Body of pancreas (tissue), 4 donors: ENCODE measurements at regions not wholly inside any gene's neighbourhood (a gene's known extent, or its start where the extent isn't known, plus 50 kb on each side); places are given as distances from the start of the nearest gene placed in this dataset.

Source experiments
- CTCF ChIP-seq, 7 experiments: fragments of 450-650 bp in 4 of 7; fragments of 200-600 bp in 3 of 7; sonication (generic) in 3 of 7; IDR thresholded peaks; one replicate each; pipeline ENCODE4 v1.5.1; 2016 to 2019; ENCODE audit warnings: antibody characterized with exemption in 7 of 7
- POLR2A ChIP-seq, 3 donors: fragments of 450-650 bp; IDR thresholded peaks; one replicate each; pipeline ENCODE4 v1.6.1; 2016; ENCODE audit warnings: antibody characterized with exemption in 3 of 3, mild to moderate bottlenecking in 2 of 3

- TF ChIP-seq CTCF (IDR thresholded peaks at IDR 0.05) = no peak
- TF ChIP-seq POLR2A (IDR thresholded peaks at IDR 0.05) = no peak
Measured at GRCh38 chr1:60977661-60978060, 104.7 kb upstream of the NFIA start.
